SK-N-SH (cell line): ENCODE measurements at regions not wholly inside any gene's neighbourhood (a gene's known extent, or its start where the extent isn't known, plus 50 kb on each side); places are given as distances from the start of the nearest gene placed in this dataset.

Experiments
- CHD2 ChIP-seq: fragments of 150-350 bp; IDR thresholded peaks from 2 replicates; pipeline ENCODE4 v1.6.1; 2018; ENCODE audit warnings: low read length; ENCODE audit not compliant: partially characterized antibody
- GABPA ChIP-seq: IDR thresholded peaks from 2 replicates; pipeline ENCODE4 v1.4.0; 2012; ENCODE audit warnings: low read depth, mild to moderate bottlenecking
- MXI1 ChIP-seq: IDR thresholded peaks from 2 replicates; pipeline ENCODE4 v1.6.1; 2012; ENCODE audit warnings: mild to moderate bottlenecking, low read depth, low read length, improper control_type of control experiment
- SMC3 ChIP-seq: IDR thresholded peaks from 2 replicates; pipeline ENCODE4 v1.6.1; 2012; ENCODE audit warnings: low read depth, low read length, improper control_type of control experiment
- TCF12 ChIP-seq: IDR thresholded peaks from 2 replicates; pipeline ENCODE4 v1.4.0; 2012
- TF ChIP-seq, protein P1 (sequence below): fragments of 200-600 bp; sonication (generic); IDR thresholded peaks from 2 replicates; pipeline ENCODE4 v1.6.1; 2017; ENCODE audit warnings: antibody characterized with exemption, mild to moderate bottlenecking, moderate library complexity
- TF ChIP-seq, protein P2 (sequence below): IDR thresholded peaks from 2 replicates; pipeline ENCODE4; 2012
- TF ChIP-seq, protein P3 (sequence below): IDR thresholded peaks from 2 replicates; pipeline ENCODE4 v1.4.0; 2012; ENCODE audit warnings: low read depth, borderline replicate concordance

DNA sequence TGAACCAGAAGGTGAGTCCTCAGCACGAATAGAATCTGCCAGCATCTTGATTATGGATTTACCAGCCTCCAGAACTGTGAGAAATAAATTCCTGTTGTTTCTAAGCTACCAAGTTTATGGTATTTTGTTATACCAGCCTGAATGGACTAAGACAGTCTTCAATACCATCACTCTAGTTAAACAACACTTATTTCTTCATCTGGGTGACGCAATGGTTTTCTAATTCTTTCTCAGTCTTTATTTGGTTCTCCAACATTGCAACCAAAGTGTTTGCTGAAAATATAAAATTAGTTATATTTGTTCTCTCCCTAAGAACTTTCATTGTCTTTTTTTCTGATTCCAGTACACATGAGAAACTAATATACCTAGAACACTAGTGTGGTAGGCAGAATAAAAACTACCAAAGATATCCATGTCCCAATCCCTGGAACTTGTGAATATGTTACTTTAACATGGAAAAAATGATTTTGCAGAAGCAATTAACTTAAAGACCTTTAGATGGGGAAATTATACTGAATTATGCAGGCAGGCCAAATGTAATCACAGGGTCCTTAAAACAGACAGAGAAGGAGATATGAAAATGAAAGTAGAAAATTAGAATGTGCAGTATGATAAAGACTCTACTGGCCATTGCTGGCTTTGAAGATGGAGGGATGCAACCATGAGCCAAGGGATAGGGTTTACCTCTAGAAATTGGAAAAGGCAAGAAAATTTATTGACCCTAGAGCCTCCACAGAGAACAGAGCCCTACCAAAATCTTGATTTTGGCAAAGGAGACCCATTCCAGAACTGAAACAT is 1115.1 kb downstream of the PLA2G4A start:
- TF ChIP-seq GABPA (no peak), TCF12 (no peak), CHD2 (no peak), MXI1 (no peak), SMC3 (no peak)
- TF ChIP-seq, protein P1, sequence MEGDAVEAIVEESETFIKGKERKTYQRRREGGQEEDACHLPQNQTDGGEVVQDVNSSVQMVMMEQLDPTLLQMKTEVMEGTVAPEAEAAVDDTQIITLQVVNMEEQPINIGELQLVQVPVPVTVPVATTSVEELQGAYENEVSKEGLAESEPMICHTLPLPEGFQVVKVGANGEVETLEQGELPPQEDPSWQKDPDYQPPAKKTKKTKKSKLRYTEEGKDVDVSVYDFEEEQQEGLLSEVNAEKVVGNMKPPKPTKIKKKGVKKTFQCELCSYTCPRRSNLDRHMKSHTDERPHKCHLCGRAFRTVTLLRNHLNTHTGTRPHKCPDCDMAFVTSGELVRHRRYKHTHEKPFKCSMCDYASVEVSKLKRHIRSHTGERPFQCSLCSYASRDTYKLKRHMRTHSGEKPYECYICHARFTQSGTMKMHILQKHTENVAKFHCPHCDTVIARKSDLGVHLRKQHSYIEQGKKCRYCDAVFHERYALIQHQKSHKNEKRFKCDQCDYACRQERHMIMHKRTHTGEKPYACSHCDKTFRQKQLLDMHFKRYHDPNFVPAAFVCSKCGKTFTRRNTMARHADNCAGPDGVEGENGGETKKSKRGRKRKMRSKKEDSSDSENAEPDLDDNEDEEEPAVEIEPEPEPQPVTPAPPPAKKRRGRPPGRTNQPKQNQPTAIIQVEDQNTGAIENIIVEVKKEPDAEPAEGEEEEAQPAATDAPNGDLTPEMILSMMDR = no peak
- TF ChIP-seq, protein P2, sequence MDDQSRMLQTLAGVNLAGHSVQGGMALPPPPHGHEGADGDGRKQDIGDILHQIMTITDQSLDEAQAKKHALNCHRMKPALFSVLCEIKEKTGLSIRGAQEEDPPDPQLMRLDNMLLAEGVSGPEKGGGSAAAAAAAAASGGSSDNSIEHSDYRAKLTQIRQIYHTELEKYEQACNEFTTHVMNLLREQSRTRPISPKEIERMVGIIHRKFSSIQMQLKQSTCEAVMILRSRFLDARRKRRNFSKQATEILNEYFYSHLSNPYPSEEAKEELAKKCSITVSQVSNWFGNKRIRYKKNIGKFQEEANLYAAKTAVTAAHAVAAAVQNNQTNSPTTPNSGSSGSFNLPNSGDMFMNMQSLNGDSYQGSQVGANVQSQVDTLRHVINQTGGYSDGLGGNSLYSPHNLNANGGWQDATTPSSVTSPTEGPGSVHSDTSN = no peak
- TF ChIP-seq, protein P3, sequence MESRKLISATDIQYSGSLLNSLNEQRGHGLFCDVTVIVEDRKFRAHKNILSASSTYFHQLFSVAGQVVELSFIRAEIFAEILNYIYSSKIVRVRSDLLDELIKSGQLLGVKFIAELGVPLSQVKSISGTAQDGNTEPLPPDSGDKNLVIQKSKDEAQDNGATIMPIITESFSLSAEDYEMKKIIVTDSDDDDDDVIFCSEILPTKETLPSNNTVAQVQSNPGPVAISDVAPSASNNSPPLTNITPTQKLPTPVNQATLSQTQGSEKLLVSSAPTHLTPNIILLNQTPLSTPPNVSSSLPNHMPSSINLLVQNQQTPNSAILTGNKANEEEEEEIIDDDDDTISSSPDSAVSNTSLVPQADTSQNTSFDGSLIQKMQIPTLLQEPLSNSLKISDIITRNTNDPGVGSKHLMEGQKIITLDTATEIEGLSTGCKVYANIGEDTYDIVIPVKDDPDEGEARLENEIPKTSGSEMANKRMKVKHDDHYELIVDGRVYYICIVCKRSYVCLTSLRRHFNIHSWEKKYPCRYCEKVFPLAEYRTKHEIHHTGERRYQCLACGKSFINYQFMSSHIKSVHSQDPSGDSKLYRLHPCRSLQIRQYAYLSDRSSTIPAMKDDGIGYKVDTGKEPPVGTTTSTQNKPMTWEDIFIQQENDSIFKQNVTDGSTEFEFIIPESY = no peak
